ENCODE measurements at regions not wholly inside any gene's neighbourhood (a gene's known extent, or its start where the extent isn't known, plus 50 kb on each side); places are given as distances from the start of the nearest gene placed in this dataset.

- no peak for DNase-seq (ENCODE audit: low read depth)
- no peak overlapping the region for H3K4me3 ChIP-seq (ENCODE audit: low read depth, low read length)
- TF ChIP-seq CTCF (conservative IDR thresholded peaks at IDR 0.05; ENCODE audit: low read depth, low read length), result peak; percentile 71
These were observed 361.0 kb upstream of the ANO3 start for GRCh38 chr11:25970726-25971508.

GRCh38 chr11:25980091-25980490, 351.8 kb upstream of the ANO3 start:
- TF ChIP-seq CTCF (conservative IDR thresholded peaks at IDR 0.05; ENCODE audit: low read depth, low read length), result no peak
- no peak overlapping the region for H3K4me3 ChIP-seq (ENCODE audit: low read depth, low read length)
- no peak for DNase-seq (ENCODE audit: low read depth)

- DNase-seq (ENCODE audit: low read depth), result peak; percentile 6
- no peak overlapping the region for H3K4me3 ChIP-seq (ENCODE audit: low read depth, low read length)
- peak; percentile 71 for TF ChIP-seq CTCF (conservative IDR thresholded peaks at IDR 0.05; ENCODE audit: low read depth, low read length)
These were observed 349.9 kb upstream of the ANO3 start for GRCh38 chr11:25981998-25982397.

GRCh38 chr11:25983280-25983679, 348.6 kb upstream of the ANO3 start:
- TF ChIP-seq CTCF (conservative IDR thresholded peaks at IDR 0.05; ENCODE audit: low read depth, low read length), result no peak
- no peak for DNase-seq (ENCODE audit: low read depth)
- no peak overlapping the region for H3K4me3 ChIP-seq (ENCODE audit: low read depth, low read length)

GRCh38 chr11:25988178-25988577, 343.8 kb upstream of the ANO3 start:
- TF ChIP-seq CTCF (conservative IDR thresholded peaks at IDR 0.05; ENCODE audit: low read depth, low read length), result no peak
- no peak for DNase-seq (ENCODE audit: low read depth)
- no peak overlapping the region for H3K4me3 ChIP-seq (ENCODE audit: low read depth, low read length)

GRCh38 chr11:25990406-25990805, 341.5 kb upstream of the ANO3 start:
- H3K4me3 ChIP-seq (ENCODE audit: low read depth, low read length), result no peak overlapping the region

More at GRCh38 chr11:25990406-25990805, 341.5 kb upstream of the ANO3 start:
- no peak for DNase-seq (ENCODE audit: low read depth)
- TF ChIP-seq CTCF (conservative IDR thresholded peaks at IDR 0.05; ENCODE audit: low read depth, low read length), result no peak

All from epithelial cell of proximal tubule (primary cell).